H9 (cell line): ENCODE measurements at regions not wholly inside any gene's neighbourhood (a gene's known extent, or its start where the extent isn't known, plus 50 kb on each side); places are given as distances from the start of the nearest gene placed in this dataset.

ENCODE experiments used
- DNase-seq: peaks from one replicate; pipeline ENCODE4 v3.0.0-alpha.2; 2017
- H2AFZ ChIP-seq: one replicate; pipeline ENCODE4 v1.6.1; 2013; ENCODE audit warnings: mild to moderate bottlenecking, low read length, control low read depth, moderate library complexity
- H2AK5ac ChIP-seq: 2 replicates; pipeline ENCODE4 v1.6.1; 2013; ENCODE audit warnings: low read length, control low read depth, mixed read lengths; ENCODE audit not compliant: insufficient read length
- H2BK120ac ChIP-seq: one replicate; pipeline ENCODE4 v1.6.1; 2013; ENCODE audit warnings: low read depth, mild to moderate bottlenecking, low read length, control low read depth, inconsistent platforms; ENCODE audit not compliant: poor library complexity, severe bottlenecking
- H2BK12ac ChIP-seq: 2 replicates; pipeline ENCODE4 v1.6.1; 2013; ENCODE audit warnings: low read length, control low read depth, mixed read lengths, low read depth; ENCODE audit not compliant: insufficient read length
- H2BK15ac ChIP-seq: 2 replicates; pipeline ENCODE4 v1.6.1; 2013; ENCODE audit warnings: low read depth, low read length, control low read depth
- H2BK20ac ChIP-seq: one replicate; pipeline ENCODE4 v1.6.1; 2013; ENCODE audit warnings: low read depth, mild to moderate bottlenecking, low read length, control low read depth, inconsistent platforms; ENCODE audit not compliant: poor library complexity, severe bottlenecking
- H2BK5ac ChIP-seq: 2 replicates; pipeline ENCODE4 v1.6.1; 2013; ENCODE audit warnings: low read length, control low read depth, mixed read lengths; ENCODE audit not compliant: insufficient read length
- H3K14ac ChIP-seq: 2 replicates; pipeline ENCODE4 v1.6.1; 2013; ENCODE audit warnings: low read length, control low read depth; ENCODE audit not compliant: insufficient read depth
- H3K18ac ChIP-seq: 2 replicates; pipeline ENCODE4 v1.6.1; 2013; ENCODE audit warnings: low read depth, mild to moderate bottlenecking, mixed read lengths, low read length, control low read depth; ENCODE audit not compliant: insufficient read length
- H3K23ac ChIP-seq: 2 replicates; pipeline ENCODE4 v1.6.1; 2013; ENCODE audit warnings: low read length, control low read depth, mixed read lengths, low read depth; ENCODE audit not compliant: insufficient read length
- H3K23me2 ChIP-seq: 2 replicates; pipeline ENCODE4 v1.6.1; 2013; ENCODE audit warnings: low read depth, mild to moderate bottlenecking, mixed read lengths, low read length, control low read depth; ENCODE audit not compliant: insufficient read length, poor library complexity, severe bottlenecking
- H3K27ac ChIP-seq: 2 replicates; pipeline ENCODE4 v1.5.1; 2013; ENCODE audit warnings: low read length, control low read depth, mixed read lengths, low read depth; ENCODE audit not compliant: insufficient read length
- H3K27me3 ChIP-seq: 2 replicates; pipeline ENCODE4 v1.6.1; 2013; ENCODE audit warnings: low read length, control low read depth, inconsistent platforms; ENCODE audit not compliant: insufficient read depth
- H3K4ac ChIP-seq: 2 replicates; pipeline ENCODE4 v1.6.1; 2013; ENCODE audit warnings: low read depth, mild to moderate bottlenecking, control low read depth, inconsistent platforms, low read length, moderate library complexity
- H3K4me1 ChIP-seq: 2 replicates; pipeline ENCODE4 v1.6.1; 2013; ENCODE audit warnings: low read length, control low read depth, inconsistent platforms; ENCODE audit not compliant: insufficient read depth
- H3K4me2 ChIP-seq: 2 replicates; pipeline ENCODE4 v1.6.1; 2013; ENCODE audit warnings: low read length, control low read depth, mixed read lengths; ENCODE audit not compliant: insufficient read length, insufficient read depth
- H3K56ac ChIP-seq: 2 replicates; pipeline ENCODE4 v1.6.1; 2013; ENCODE audit warnings: low read depth, mild to moderate bottlenecking, mixed read lengths, low read length, control low read depth; ENCODE audit not compliant: insufficient read length
- H3K79me1 ChIP-seq: 2 replicates; pipeline ENCODE4 v1.6.1; 2013; ENCODE audit warnings: low read depth, mild to moderate bottlenecking, moderate library complexity, low read length, control low read depth, inconsistent platforms; ENCODE audit not compliant: insufficient read depth, poor library complexity, severe bottlenecking
- H3K79me2 ChIP-seq: 2 replicates; pipeline ENCODE4 v1.6.1; 2013; ENCODE audit warnings: low read length, control low read depth, inconsistent platforms; ENCODE audit not compliant: insufficient read depth
- H3K9ac ChIP-seq: 2 replicates; pipeline ENCODE4 v1.6.1; 2013; ENCODE audit warnings: low read length, control low read depth, mixed read lengths; ENCODE audit not compliant: insufficient read length; ENCODE audit errors: extremely low read depth
- H3K9me3 ChIP-seq: one replicate; pipeline ENCODE4 v1.6.1; 2013; ENCODE audit warnings: low read depth, low read length, inconsistent platforms; ENCODE audit not compliant: control insufficient read depth
- H3T11ph ChIP-seq: one replicate; pipeline ENCODE4 v1.6.1; 2013; ENCODE audit warnings: mild to moderate bottlenecking, low read length, control low read depth, inconsistent platforms
- H4K20me1 ChIP-seq: one replicate; pipeline ENCODE4 v1.6.1; 2013; ENCODE audit not compliant: control insufficient read depth, insufficient read length, insufficient read depth
- H4K5ac ChIP-seq: 2 replicates; pipeline ENCODE4 v1.6.1; 2013; ENCODE audit warnings: low read depth, mild to moderate bottlenecking, mixed read lengths, low read length, control low read depth; ENCODE audit not compliant: insufficient read length
- H4K8ac ChIP-seq: replicated peaks from 2 replicates; pipeline ENCODE4 v1.6.1; 2013; ENCODE audit warnings: low read length, control low read depth, mixed read lengths, low read depth; ENCODE audit not compliant: insufficient read length
- H4K91ac ChIP-seq: 2 replicates; pipeline ENCODE4 v1.6.1; 2013; ENCODE audit warnings: low read depth, mild to moderate bottlenecking, moderate library complexity, mixed read lengths, low read length, control low read depth; ENCODE audit not compliant: insufficient read length
- H3K27ac Mint-ChIP-seq, 3 experiments: 2 replicates in 2 of 3; 3 replicates in 1 of 3; pipeline ENCODE4 v1.8.0; 2020 to 2021; ENCODE audit warnings: mixed read lengths in 3 of 3, mild to moderate bottlenecking in 1 of 3, moderate library complexity in 1 of 3
- H3K27me3 Mint-ChIP-seq: 2 replicates; pipeline ENCODE4 v1.8.0; 2021; ENCODE audit warnings: low read depth, mild to moderate bottlenecking, moderate library complexity, mixed read lengths
- H3K36me3 Mint-ChIP-seq, 3 experiments: 2 replicates in 2 of 3; 3 replicates in 1 of 3; pipeline ENCODE4 v1.8.0; 2020 to 2021; ENCODE audit warnings: low read depth in 3 of 3, mixed read lengths in 3 of 3; ENCODE audit not compliant: insufficient read depth in 1 of 3
- H3K4me1 Mint-ChIP-seq, 2 experiments: 2 replicates each; pipeline ENCODE4 v1.8.0; 2020; ENCODE audit warnings: mixed read lengths in 2 of 2
- H3K4me3 Mint-ChIP-seq, 2 experiments: 2 replicates in 1 of 2; 3 replicates in 1 of 2; pipeline ENCODE4 v1.8.0; 2020 to 2021; ENCODE audit warnings: mild to moderate bottlenecking in 2 of 2, mixed read lengths in 2 of 2, moderate library complexity in 1 of 2
- H3K9me3 Mint-ChIP-seq, 2 experiments: 2 replicates in 1 of 2; 3 replicates in 1 of 2; pipeline ENCODE4 v1.8.0; 2020; ENCODE audit warnings: mild to moderate bottlenecking in 2 of 2, mixed read lengths in 2 of 2, moderate library complexity in 1 of 2
- CTCF ChIP-seq: fragments of 200-600 bp; sonication (generic); conservative IDR thresholded peaks from 3 replicates; pipeline ENCODE4 v1.8.0; 2021; ENCODE audit warnings: antibody characterized with exemption, mild to moderate bottlenecking
- WGBS: extraction: QIAGEN DNeasy Blood & Tissue Kit; methylation state at CpG from one replicate; pipeline ENCODE4 v1.1.7; 2013; ENCODE audit warnings: missing lambda C conversion rate, low lambda C conversion rate, mixed read lengths; ENCODE audit not compliant: insufficient read length; ENCODE audit errors: extremely low coverage; 5-methylcytosine and 5-hydroxymethylcytosine counted together

GRCh38 chr22:48171271-48171691 is 1408.8 kb downstream of the TBC1D22A start:
- no peak overlapping the region for H3K56ac ChIP-seq
- no peak overlapping the region for H2BK15ac ChIP-seq
- no peak overlapping the region for H2BK20ac ChIP-seq
- no peak overlapping the region for H2AK5ac ChIP-seq
- H3K9me3 ChIP-seq = no peaks in the 10 kb centered on the region
- H3K27me3 Mint-ChIP-seq = peaks cover 22% of the 10 kb centered on the region
- no peak overlapping the region for H4K8ac ChIP-seq
- no peak overlapping the region for H3K23ac ChIP-seq
- H2AFZ ChIP-seq = no peak overlapping the region
- no peak overlapping the region for H2BK5ac ChIP-seq
- no peak overlapping the region for H3K27ac ChIP-seq
- H3K9me3 Mint-ChIP-seq = no peaks in the 10 kb centered on the region; a peak in 1 of 5 replicates
- H4K5ac ChIP-seq = no peak overlapping the region
- peak; percentile 47 for DNase-seq
- H3K4ac ChIP-seq = no peak overlapping the region
- H3K79me1 ChIP-seq = no peaks in the 10 kb centered on the region
- no peak overlapping the region for H4K91ac ChIP-seq
- no peak overlapping the region for H2BK12ac ChIP-seq
- no peaks in the 10 kb centered on the region for H3K79me2 ChIP-seq
- no peaks in the 10 kb centered on the region for H3K23me2 ChIP-seq
- no peak overlapping the region for H3K9ac ChIP-seq
- H3K18ac ChIP-seq = no peak overlapping the region
- H3K4me1 Mint-ChIP-seq = no peaks in the 10 kb centered on the region
- no peak for TF ChIP-seq CTCF
- no peak overlapping the region for H3K4me2 ChIP-seq
- no peak overlapping the region for H3K4me3 Mint-ChIP-seq
- no peaks in the 10 kb centered on the region for H3K27me3 ChIP-seq
- H3K14ac ChIP-seq = no peak overlapping the region; the same call in 1 of the 2 replicates
- no peaks in the 10 kb centered on the region for H3K4me1 ChIP-seq
- H3K36me3 Mint-ChIP-seq = 0 out of 7 replicates have a peak, but pooled peaks cover 0 to 2% (median 0%) of the 10 kb centered on the region in 3 experiments
- no peak overlapping the region for H2BK120ac ChIP-seq
- no CpG with 5 or more reads among the region's 7 CpGs for WGBS
- H3T11ph ChIP-seq = no peak overlapping the region
- H4K20me1 ChIP-seq = no peaks in the 10 kb centered on the region
- no peak overlapping the region; a peak in 1 of 7 replicates for H3K27ac Mint-ChIP-seq
